PFSK-1 (cell line): ENCODE measurements at regions not wholly inside any gene's neighbourhood (a gene's known extent, or its start where the extent isn't known, plus 50 kb on each side); places are given as distances from the start of the nearest gene placed in this dataset.

Experiments used
- POLR2AphosphoS5 ChIP-seq: IDR thresholded peaks from 2 replicates; pipeline ENCODE4 v1.6.1; 2012; ENCODE audit warnings: low read depth, mild to moderate bottlenecking, control low read depth, low read length, moderate library complexity
- SIN3A ChIP-seq: IDR thresholded peaks from 2 replicates; pipeline ENCODE4 v1.6.1; 2012; ENCODE audit warnings: mild to moderate bottlenecking, low read length, moderate library complexity, borderline replicate concordance; ENCODE audit not compliant: insufficient read depth
- TAF1 ChIP-seq: IDR thresholded peaks from 2 replicates; pipeline ENCODE4 v1.6.1; 2012; ENCODE audit warnings: low read length, control low read depth, borderline replicate concordance; ENCODE audit not compliant: insufficient read depth

DNA sequence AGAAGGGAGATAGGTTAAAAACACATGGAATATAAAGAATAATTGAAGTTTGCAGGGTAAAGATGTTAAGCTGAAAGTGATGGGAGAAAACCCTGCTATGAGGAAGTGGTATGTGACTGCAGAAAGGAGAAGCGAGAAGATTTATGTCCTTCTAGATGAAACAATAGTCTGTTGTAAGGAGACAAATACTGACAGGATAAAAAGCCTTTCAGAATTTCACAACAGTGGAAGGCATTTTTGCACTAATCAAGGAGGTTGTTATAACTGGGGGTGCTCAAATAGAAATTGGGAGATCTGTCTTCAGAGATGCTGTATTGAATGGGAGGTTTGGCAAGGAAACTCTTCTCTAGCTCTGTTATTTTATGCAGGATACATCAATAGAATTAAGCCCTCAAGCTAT lies 69.6 kb downstream of the NMUR2 start:
- no peak for TF ChIP-seq POLR2AphosphoS5
- TF ChIP-seq TAF1: no peak
- no peak for TF ChIP-seq SIN3A
